HG03354 (cell line): ENCODE measurements at regions not wholly inside any gene's neighbourhood (a gene's known extent, or its start where the extent isn't known, plus 50 kb on each side); places are given as distances from the start of the nearest gene placed in this dataset.

Experiments
- ATAC-seq: cut with Tn5 transposase; IDR thresholded peaks from one replicate; pipeline ENCODE4 v1.9.1; 2021; ENCODE audit warnings: mild to moderate bottlenecking; ENCODE audit not compliant: unreplicated experiment, poor library complexity, severe bottlenecking

DNA sequence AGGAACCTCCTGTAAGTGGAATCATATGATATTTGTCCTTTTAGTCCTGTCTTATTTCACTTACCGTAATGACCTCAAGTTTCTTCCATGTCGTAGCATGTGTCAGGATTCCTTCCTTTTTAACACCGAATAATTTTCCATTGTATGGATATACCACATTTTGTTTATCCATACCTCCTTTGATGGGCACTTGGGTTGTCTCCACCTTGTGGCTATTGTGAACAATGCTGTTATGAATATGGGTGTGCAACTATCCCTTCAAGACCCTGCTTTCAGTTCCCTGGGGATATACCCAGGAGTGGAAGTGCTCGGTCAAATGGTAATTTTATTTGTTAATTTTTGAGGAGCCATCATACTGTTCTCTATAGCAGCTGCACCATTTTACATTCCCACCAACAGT, 244.9 kb upstream of the BLID start:
- ATAC-seq: no peak

DNA sequence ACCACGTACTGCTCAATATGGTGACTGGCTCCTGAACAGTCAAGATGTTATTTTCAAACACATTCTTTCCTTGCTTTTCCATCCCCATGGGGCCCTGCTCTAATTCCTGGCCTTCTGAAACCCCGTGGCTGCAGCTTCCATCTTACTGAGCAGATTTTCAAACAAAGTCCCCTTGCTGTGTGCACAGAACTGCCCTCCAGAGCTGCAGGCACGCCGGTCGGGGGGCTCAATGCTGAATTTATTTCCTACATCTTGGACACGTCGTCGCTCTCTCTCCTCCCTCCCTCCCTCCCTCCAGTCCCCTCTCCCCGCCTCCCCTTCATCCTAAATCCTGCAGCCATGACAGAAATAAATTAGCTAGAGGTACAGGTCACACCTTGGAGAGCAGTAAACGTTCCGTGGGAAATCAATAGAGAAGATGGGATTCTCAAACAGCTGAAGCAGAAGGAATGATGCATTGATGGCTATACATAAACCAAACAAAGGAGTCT, 243.1 kb upstream of the BLID start:
- ATAC-seq: no peak

DNA sequence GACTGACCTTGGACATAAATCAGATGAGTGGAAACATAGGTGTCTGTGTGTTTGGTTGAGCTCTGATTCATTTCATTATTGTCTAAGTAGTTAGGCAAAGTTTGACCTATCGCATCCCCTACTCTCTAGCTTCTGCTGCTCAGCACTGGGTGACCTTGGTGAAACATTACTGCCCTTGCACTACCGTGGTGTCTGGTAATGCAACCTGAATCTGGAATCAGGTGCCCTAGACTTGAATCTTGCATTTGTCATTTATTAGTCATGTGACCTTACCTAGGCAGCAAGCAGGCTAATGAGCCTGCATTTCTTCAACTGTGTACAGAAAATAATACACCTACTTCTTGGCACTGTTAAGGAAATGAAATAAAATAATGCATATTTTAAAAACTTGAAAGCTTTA, 242.3 kb upstream of the BLID start:
- ATAC-seq: no peak

DNA sequence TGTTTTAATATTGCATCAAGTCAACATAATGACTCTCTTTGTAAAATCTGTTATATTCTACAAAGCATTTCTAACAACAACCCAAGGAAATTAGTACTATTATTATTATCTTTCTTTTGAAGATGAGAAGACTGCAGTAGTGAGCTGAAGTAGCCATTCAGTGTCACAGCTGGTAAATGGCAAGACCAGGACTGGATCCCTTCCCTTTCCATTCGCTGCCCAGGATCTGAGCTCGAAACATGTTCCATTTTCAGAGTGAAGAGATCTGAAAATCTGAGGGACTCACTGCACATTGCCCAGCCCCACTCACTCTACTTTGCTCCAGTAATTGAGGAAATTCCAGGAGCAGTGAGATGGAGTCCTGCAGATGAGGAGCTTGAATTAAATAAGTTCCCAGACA, 240.0 kb upstream of the BLID start:
- ATAC-seq: no peak

DNA sequence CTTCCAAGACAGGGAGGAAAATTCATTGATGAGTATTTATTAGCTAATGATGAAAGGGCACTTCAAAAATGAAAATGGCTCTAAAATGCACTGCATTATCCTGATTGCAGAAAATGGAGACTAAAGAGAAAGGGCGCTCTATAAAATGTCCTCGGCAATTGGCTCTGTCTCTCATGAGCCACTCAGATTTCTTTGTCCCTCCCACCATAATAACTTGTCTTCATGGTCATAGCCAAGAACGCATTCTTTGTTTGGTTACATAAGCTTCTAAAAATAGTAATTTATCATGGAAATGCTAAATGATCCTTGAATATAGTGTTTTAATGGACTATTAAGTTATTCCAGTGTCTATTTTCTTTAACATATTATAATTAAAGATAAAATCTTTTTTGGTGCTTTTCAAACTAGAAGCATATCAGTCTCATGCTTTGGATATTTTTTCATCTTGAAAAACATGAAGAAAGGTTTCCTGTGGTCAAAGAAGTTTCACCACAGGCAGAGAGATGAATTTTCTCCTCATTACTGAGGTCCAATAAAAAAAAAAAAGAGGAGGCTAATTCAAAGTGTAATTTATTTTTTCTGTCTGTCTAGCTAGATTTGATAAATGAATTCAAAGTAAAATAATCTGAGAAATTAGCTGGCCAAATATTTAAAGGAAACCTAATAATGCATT, 238.1 kb upstream of the BLID start:
- ATAC-seq: no peak

DNA sequence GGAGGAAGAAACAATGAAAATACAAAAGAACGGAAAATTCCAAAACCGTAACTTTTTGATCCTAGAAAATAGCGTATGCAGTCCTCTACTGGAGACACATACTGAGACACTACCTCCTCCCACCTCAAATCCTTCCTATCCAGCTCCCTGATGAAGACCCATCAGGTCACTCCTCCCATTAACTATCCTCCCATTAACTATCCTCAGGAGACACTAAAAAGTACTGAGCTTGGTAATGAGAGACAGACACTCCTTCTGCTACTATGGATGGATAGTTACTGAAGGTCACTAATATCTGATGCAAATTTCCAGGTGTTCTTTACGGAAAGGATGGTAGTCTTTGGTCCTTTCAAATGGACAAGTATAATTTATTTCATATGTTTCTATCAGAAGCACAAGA, 237.5 kb upstream of the BLID start:
- ATAC-seq: no peak

DNA sequence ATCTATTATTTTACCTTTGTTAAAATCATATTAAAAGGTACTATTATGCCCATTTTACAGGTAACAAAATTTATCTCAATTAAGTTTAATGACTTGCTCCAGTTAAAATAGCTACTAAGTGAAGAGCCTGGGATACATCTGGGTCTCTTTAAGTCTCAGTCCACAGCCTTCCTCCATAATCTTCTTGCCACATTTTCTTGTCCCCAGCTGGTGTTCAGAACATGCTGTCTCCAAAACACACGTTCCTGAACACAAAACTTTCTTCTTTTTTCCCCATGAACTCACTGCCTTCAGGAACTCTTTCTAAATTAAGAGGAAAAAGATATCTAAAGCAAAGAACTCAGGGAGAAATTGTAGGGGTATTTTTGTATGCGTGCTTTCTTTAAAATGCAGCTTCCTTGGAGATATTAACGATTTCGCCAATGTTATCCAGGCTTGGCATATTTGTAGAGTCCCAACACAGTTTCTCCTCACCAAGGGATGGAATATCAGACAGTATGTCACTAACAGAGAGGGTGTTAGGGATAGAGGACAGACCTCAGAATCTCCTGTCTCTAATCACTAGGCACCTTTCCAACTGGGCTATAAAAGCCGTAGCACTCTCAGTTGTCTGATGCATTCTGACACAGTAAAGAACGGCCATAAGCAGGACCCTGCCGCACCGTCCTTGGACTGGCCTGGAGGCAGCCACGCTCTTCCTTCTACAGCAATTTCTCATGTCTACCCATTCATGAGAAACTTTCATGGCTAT, 232.8 kb upstream of the BLID start:
- no peak for ATAC-seq

DNA sequence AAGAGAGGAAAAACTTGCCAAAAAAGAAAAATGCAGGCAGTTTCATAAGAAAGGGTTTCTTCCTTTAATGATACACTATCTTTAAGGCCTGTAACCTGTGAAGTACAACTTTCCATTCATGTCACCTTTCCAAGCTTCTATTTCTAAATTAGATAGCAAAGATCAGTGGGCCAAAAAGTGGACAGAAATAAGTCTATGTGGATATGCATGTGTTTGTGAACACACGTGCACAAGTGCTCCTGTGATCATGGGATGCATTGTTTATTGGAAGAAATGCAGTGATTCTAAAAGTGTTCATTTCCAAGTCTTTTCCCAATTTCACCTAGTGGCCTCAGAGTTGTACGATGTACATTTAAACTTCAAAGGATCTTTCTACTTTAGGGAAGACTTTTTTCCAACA, 230.0 kb upstream of the BLID start:
- no peak for ATAC-seq

DNA sequence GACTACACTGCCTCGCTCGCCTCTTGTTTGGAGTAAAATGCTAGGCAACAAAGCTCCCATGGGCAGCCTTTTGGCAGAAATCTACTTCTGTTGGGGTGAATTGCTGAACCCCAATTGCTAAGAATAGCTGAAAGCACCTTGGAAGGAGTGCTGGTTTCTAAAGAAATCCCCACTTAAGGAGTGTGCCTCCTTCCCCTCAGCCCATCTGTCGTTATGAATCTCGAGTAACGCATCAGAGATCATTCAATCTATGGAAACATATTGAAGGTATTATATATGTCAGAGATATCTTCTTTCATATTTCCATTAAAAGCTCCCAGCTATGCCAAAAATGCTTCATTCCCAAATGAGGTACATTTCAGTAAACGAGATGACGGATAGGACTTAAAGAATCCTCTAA, 229.6 kb upstream of the BLID start:
- no peak for ATAC-seq

DNA sequence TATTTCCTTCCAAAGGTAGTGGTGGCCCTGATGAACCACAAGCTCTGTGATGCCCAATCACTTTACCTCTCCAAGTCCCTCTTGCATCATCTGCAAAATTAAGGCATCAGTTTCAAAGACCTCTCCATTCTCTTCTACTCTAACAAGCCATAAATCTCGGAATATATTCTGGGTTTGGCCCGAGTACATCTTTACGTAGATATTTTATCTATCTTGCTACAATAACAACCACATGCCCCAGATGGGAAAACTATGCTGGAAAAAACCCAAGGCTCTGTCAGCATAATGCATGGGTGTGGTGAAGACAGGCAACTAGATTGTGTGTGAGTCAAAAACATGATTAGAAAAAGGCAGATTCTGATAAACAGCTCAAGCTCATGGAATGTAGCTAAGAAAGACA, 228.2 kb upstream of the BLID start:
- no peak for ATAC-seq

DNA sequence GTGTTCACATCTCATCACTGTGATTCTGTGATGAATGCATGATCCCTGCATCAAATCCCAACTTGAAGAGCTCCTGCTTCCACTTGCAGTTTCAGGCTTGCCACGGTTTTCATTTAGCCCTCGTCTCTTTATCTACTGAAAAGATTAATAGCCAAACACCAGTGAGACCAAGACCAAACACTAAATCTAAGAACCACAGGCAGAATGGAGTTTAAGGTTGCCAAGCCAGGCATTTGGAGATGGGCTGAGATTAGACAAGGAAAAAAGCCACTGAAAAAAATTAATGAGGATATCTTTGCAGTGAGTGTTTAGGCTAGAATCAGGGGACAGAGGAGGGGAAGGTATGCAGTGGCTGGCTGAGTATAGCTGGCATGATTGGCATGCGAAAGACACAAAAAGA, 227.2 kb upstream of the BLID start:
- no peak for ATAC-seq

DNA sequence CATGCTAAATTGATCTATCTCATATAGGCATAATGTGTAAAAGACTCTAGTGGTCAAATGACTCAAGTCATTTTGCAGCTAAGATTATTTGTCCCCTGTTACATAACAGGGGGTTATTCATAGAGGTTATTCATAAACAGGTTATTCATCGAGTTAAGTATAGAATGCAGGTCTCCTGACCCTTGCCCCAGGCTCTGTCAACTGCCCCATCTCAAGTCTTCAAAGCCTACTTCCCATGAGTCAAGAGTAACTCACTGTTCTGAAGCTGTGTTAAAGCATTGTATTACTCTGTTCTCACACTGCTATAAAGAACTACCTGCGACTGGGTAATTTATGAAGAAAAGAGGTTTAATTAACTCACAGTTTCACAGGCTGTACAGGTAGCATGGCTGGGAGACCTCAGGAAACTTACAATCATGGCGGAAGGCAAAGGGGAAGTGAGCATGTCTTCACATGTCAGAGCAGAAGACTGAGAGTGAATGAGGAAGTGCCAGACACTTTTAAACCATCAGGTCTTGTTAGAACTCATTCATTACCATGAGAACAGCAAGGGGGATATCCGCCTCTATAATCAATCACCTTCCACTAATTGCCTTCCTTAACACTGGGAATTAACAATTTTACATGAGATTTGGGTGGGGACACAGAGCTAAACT, 226.2 kb upstream of the BLID start:
- no peak for ATAC-seq

DNA sequence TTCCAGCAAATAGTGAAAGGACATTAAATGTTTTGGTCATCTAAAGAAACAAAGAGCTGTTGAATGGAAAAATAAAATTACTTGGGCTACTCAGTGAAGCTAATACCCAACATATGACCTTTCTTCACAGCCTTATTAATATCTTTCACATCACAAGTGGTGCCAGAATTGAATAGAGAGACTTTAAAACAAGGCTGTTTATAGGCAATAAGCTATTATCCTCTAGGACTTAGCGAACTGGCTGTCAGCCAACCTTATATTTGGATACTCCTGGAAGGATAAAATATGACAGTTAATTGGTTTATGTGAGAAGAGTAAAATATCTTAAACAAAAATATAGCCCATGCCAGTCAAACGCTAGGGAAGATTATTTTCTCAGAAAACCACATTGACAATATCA, 225.5 kb upstream of the BLID start:
- ATAC-seq: no peak

DNA sequence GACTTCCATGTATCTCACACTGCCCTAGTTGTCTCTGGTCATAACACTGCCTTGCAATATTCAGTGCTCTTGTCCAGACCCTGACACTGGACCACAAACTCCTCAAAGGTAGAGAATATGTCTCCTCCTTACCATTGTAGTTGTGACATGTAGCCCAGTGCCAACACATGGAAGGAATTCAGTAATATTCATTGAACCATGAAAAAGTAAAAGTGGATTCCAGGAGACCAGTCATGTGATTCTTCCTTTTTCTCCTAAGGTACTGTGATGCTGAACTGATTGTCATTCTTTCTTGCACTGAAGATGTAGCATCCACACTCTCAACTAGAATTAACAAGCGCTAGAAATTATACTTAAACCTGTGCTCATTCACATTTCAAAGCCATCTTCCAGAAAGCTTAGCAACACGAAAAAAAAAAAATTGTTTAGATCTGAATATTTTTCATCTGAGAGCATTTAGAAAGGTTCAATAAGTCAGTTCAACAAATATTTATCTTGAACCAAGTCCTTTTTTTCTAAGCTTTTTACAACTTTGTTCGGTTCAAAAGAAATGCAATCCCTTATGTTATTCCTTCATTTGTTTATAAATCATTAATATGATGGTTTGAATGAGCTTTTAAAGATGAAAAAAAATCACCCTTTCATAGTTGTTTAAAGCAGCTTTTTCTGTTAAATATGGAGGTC, 224.7 kb upstream of the BLID start:
- no peak for ATAC-seq

DNA sequence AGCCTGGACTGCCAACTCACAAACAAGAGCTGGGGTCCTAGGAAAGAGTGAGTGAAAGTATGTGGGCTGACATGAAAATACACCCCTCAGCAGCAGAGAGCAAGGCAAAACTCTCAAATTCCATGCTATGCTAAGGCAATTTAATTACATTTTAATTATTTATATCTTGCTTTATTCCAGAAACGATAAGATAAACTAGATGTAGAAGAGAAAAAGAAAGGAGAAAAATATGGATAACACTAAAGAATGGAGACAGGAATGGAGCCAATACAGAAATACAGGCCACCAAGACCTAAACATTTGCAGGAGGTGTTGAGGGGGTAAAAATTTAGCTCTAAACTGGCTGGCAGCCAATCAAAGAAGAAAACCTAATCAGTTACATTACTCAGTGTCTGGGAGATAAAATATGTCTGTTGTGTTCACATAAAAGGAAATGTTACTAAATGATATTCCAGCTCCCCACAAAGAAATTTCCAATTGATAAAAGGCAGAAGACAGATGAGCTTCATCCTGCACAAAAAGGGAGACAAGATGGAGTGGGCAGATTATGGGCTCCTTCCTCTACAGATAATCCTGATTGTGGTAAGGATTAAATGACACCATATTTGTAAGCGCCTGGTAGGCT, 223.5 kb upstream of the BLID start:
- no peak for ATAC-seq

DNA sequence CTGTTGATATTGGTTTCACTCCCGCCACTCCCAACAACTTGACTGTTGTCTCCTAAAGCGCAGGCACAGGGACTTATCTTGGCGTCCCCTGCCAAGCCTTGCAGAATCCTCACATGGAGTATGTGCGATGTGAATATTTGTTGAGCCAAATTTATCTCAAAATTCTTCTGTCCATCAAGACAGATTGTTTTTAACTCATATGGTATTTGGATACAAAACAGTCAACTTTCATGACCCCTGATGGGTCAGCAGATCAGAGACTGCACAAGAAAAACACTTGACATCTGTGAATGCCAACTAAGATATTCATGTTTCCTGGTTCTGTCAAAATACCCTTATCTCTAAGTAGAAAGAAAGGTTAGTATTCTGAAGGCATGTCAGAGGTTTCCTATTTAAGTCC, 221.7 kb upstream of the BLID start:
- no peak for ATAC-seq

DNA sequence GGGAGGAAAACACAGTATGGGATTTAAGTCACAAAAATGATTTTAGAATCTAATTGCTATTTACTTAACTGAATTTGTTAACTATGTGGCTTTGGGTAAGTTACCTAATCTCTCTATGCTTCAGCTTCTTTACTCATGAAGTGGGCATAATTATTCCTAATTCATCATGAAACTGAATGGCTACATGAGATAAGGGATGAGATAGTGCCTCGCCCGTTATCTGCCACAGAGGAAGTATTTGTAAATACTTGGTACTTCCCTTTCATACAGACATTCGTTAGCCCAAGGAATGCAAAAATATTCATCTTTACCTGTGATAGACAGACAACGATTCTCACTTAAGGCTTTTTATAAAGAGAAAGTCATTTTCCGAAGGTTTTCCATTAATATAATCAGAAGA, 221.2 kb upstream of the BLID start:
- no peak for ATAC-seq

DNA sequence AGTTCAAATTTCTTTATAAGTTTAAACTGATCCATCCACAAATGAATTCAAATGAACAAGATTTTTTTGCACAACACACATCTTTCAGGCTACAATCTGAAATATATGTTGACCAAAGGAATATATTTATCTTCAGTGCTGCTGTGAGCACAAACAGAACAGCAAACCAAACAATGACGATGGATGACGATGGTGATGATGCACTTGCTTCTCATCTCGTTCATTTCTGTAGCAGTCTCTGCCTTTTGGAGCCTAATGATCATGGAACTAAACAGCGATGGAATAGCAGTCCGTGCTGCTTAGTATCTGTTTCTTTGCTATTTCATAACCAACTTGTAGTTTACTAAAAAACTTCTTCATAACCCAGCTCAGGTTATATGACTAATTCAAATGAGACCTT, 220.7 kb upstream of the BLID start:
- ATAC-seq: no peak

DNA sequence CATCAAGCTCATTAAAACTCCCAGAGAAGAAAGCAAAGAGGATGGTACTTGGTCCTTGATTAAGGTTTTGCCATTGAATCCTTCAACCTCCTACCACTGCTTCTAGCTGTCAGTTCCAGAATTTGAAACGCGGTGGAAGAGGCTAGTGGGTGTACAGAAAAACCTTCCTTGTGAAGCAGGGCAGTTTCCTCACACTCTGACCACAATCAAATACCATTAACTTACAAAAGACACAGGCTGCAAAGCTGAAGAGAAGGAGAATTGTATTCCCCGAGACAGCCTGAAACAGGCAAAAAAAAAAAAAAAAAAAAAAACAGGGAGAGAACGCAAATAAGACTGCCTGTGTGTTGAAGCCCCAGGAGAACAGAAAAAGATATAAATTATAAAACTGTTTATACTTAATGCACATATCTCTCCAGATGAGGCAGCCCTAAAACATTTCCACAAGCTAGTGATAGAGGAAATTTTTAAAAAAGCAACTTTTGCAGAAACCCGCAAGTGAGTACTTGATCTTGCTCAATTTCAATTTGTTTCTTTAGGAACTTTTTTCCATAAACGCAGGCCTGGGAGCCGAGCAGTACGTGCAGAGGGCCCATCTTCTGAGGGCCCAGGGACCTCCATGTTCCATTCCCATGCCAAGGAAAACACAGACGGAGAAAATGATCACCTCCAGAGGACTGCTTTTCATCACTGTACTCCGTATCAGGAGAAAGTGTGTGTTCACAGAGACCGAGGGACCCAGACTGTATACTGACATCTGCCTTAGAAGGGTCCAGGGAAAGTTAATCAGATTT, 218.7 kb upstream of the BLID start:
- no peak for ATAC-seq
